ENCODE measurements at regions not wholly inside any gene's neighbourhood (a gene's known extent, or its start where the extent isn't known, plus 50 kb on each side); places are given as distances from the start of the nearest gene placed in this dataset.

DNA sequence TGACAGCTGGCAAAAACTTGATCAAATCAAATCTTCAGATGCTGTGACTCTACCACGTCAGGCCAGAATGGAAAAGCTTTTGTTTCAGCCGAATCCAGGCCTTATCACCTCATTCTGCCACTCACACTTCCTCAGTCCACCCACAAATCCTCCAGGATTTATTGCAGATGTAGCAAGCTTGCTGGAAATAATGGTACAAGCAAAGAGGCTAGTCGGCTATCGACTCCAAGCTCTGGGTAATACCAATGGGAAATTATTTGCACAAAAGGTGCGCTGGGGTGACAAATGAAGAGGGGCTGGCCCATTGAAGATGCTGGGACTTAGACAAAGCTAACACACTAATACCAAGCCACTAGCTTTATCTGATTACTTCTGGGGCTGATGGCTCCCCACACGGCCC lies 250.5 kb downstream of the ASCL1 start (continued):
- TF ChIP-seq HDAC2 (IDR thresholded peaks at IDR 0.05; ENCODE audit: borderline replicate concordance in 1 of 2, low read depth in 2 of 2, low read length in 2 of 2) (no peak), RFX5 (IDR thresholded peaks at IDR 0.05; ENCODE audit: borderline replicate concordance, low read depth, low read length) (no peak)
